Endothelial cell (in vitro differentiated cells): ENCODE measurements at regions not wholly inside any gene's neighbourhood (a gene's known extent, or its start where the extent isn't known, plus 50 kb on each side); places are given as distances from the start of the nearest gene placed in this dataset.
A peak's percentile ranks its signal among the peaks of the same experiment; 100 is the strongest.

ENCODE experiments used
- DNase-seq: peaks from one replicate; pipeline ENCODE4 v3.0.0; 2021; ENCODE audit warnings: low spot score
- H3K27ac Mint-ChIP-seq: one replicate; pipeline ENCODE4 v1.8.0; 2021; ENCODE audit warnings: mixed read lengths, inconsistent platforms; ENCODE audit not compliant: unreplicated experiment
- H3K27me3 Mint-ChIP-seq: one replicate; pipeline ENCODE4 v1.8.0; 2021; ENCODE audit warnings: mild to moderate bottlenecking, moderate library complexity, mixed read lengths, inconsistent platforms; ENCODE audit not compliant: unreplicated experiment
- H3K36me3 Mint-ChIP-seq: one replicate; pipeline ENCODE4 v1.8.0; 2021; ENCODE audit warnings: mild to moderate bottlenecking, low read depth, mixed read lengths, inconsistent platforms; ENCODE audit not compliant: unreplicated experiment
- H3K4me1 Mint-ChIP-seq: one replicate; pipeline ENCODE4 v1.8.0; 2021; ENCODE audit warnings: mild to moderate bottlenecking, mixed read lengths, inconsistent platforms; ENCODE audit not compliant: unreplicated experiment
- H3K4me3 Mint-ChIP-seq: one replicate; pipeline ENCODE4 v1.8.0; 2021; ENCODE audit warnings: mild to moderate bottlenecking, mixed read lengths, inconsistent platforms; ENCODE audit not compliant: unreplicated experiment
- H3K9me3 Mint-ChIP-seq: one replicate; pipeline ENCODE4 v1.8.0; 2021; ENCODE audit warnings: mixed read lengths, inconsistent platforms; ENCODE audit not compliant: unreplicated experiment
- CTCF ChIP-seq: fragments of 200-600 bp; sonication (generic); IDR thresholded peaks from one replicate; pipeline ENCODE4 v1.5.0; 2021; ENCODE audit warnings: antibody characterized with exemption; ENCODE audit not compliant: unreplicated experiment

GRCh38 chr9:88658311-88658822 is 123.4 kb downstream of the NXNL2 start:
- Mint-ChIP-seq H3K4me3 (no peak overlapping the region), H3K4me1 (no peaks in the 10 kb centered on the region), H3K36me3 (no peaks in the 10 kb centered on the region), H3K27ac (no peak overlapping the region), H3K9me3 (no peaks in the 10 kb centered on the region), H3K27me3 (peaks cover 1% of the 10 kb centered on the region)
- no peak for TF ChIP-seq CTCF
- DNase-seq: no peak

GRCh38 chr9:88659126-88659525 is 124.1 kb downstream of the NXNL2 start:
- Mint-ChIP-seq H3K36me3 (no peaks in the 10 kb centered on the region), H3K4me1 (no peaks in the 10 kb centered on the region)

GRCh38 chr9:88660611-88661010 is 125.6 kb downstream of the NXNL2 start:
- no peaks in the 10 kb centered on the region for H3K36me3 Mint-ChIP-seq
- H3K27ac Mint-ChIP-seq: no peak overlapping the region
- no peaks in the 10 kb centered on the region for H3K9me3 Mint-ChIP-seq
- peak; percentile 59 for TF ChIP-seq CTCF
- DNase-seq: peak; percentile 50
- H3K4me3 Mint-ChIP-seq: no peak overlapping the region
- peaks cover 1% of the 10 kb centered on the region for H3K27me3 Mint-ChIP-seq
- H3K4me1 Mint-ChIP-seq: no peaks in the 10 kb centered on the region

More at GRCh38 chr9:88659126-88659525, 124.1 kb downstream of the NXNL2 start:
- Mint-ChIP-seq H3K27me3 (peaks cover 1% of the 10 kb centered on the region), H3K27ac (no peak overlapping the region), H3K4me3 (no peak overlapping the region), H3K9me3 (no peaks in the 10 kb centered on the region)
- DNase-seq: no peak
- TF ChIP-seq CTCF: no peak

- no peak for DNase-seq
- H3K27ac Mint-ChIP-seq: no peak overlapping the region
- no peak overlapping the region for H3K4me3 Mint-ChIP-seq
- no peaks in the 10 kb centered on the region for H3K36me3 Mint-ChIP-seq
- no peaks in the 10 kb centered on the region for H3K9me3 Mint-ChIP-seq
- no peaks in the 10 kb centered on the region for H3K4me1 Mint-ChIP-seq
- no peak for TF ChIP-seq CTCF
- peaks cover 1% of the 10 kb centered on the region for H3K27me3 Mint-ChIP-seq
These were observed 126.8 kb downstream of the NXNL2 start for GRCh38 chr9:88661759-88662158.

- no peak for TF ChIP-seq CTCF
- Mint-ChIP-seq H3K4me1 (no peaks in the 10 kb centered on the region), H3K4me3 (no peak overlapping the region), H3K27me3 (peaks cover 1% of the 10 kb centered on the region), H3K9me3 (no peaks in the 10 kb centered on the region), H3K36me3 (no peaks in the 10 kb centered on the region), H3K27ac (no peak overlapping the region)
- DNase-seq: no peak
These were observed 128.9 kb downstream of the NXNL2 start for GRCh38 chr9:88663771-88664419.
